Neural cell (in vitro differentiated cells): ENCODE measurements at regions not wholly inside any gene's neighbourhood (a gene's known extent, or its start where the extent isn't known, plus 50 kb on each side); places are given as distances from the start of the nearest gene placed in this dataset.

ENCODE experiments used
- H2AFZ ChIP-seq: fragments of 200-600, 300-800 bp; sonication (generic), shearing (Covaris generic); 2 replicates; pipeline ENCODE4 v1.6.0; 2014; ENCODE audit warnings: low read depth, mild to moderate bottlenecking, antibody characterized with exemption, low read length, moderate library complexity
- H3F3A ChIP-seq: fragments of 200-600 bp; shearing (Covaris generic); 2 replicates; pipeline ENCODE4 v1.6.1; 2016; ENCODE audit warnings: mild to moderate bottlenecking, moderate library complexity, mixed read lengths, antibody characterized with exemption, low read length; ENCODE audit not compliant: insufficient read depth, poor library complexity, severe bottlenecking
- H3K27ac ChIP-seq: fragments of 200-600, 300-800 bp; sonication (generic), shearing (Covaris generic); 2 replicates; pipeline ENCODE4 v1.5.1; 2014; ENCODE audit warnings: mild to moderate bottlenecking, low read length, moderate library complexity
- H3K27me3 ChIP-seq: fragments of 300-800, 200-600 bp; sonication (generic), shearing (Covaris generic); 2 replicates; pipeline ENCODE4 v1.6.0; 2014; ENCODE audit warnings: mild to moderate bottlenecking, low read depth, low read length, moderate library complexity; ENCODE audit not compliant: insufficient read depth
- H3K36me3 ChIP-seq: fragments of 300-800, 200-600 bp; sonication (generic), shearing (Covaris generic); 2 replicates; pipeline ENCODE4 v1.5.1; 2014; ENCODE audit warnings: mild to moderate bottlenecking, antibody characterized with exemption, low read length, moderate library complexity; ENCODE audit not compliant: insufficient read depth
- H3K4me2 ChIP-seq: fragments of 300-800, 200-600 bp; sonication (generic), shearing (Covaris generic); 2 replicates; pipeline ENCODE4 v1.6.0; 2014; ENCODE audit warnings: mild to moderate bottlenecking, low read length
- H3K4me3 ChIP-seq: fragments of 300-800, 200-600 bp; sonication (generic), shearing (Covaris generic); 2 replicates; pipeline ENCODE4 v1.5.1; 2014; ENCODE audit warnings: mild to moderate bottlenecking, low read length, moderate library complexity
- H3K79me2 ChIP-seq: fragments of 200-600 bp; shearing (Covaris generic); replicated peaks from 2 replicates; pipeline ENCODE4 v1.6.0; 2014; ENCODE audit warnings: mild to moderate bottlenecking, low read length, moderate library complexity; ENCODE audit not compliant: insufficient read depth
- H3K9ac ChIP-seq: fragments of 300-800, 200-600 bp; sonication (generic), shearing (Covaris generic); 2 replicates; pipeline ENCODE4 v1.6.1; 2016; ENCODE audit warnings: mild to moderate bottlenecking, low read length, mixed read lengths
- H3K9me2 ChIP-seq: fragments of 200-600 bp; shearing (Covaris generic); 2 replicates; pipeline ENCODE4 v1.6.1; 2016; ENCODE audit warnings: mild to moderate bottlenecking, low read length, mixed read lengths; ENCODE audit not compliant: insufficient read depth
- H3K9me3 ChIP-seq: fragments of 200-600, 300-800 bp; sonication (generic), shearing (Covaris generic); 2 replicates; pipeline ENCODE4 v1.6.1; 2016; ENCODE audit warnings: mild to moderate bottlenecking, mixed run types, low read length, moderate library complexity, mixed read lengths
- H4K20me1 ChIP-seq: fragments of 200-600 bp; shearing (Covaris generic); 2 replicates; pipeline ENCODE4 v1.6.1; 2016; ENCODE audit warnings: mild to moderate bottlenecking, mixed run types; ENCODE audit not compliant: insufficient read depth
- EP300 ChIP-seq: fragments of 450-650 bp; conservative IDR thresholded peaks from 2 replicates; pipeline ENCODE4 v1.6.1; 2014; ENCODE audit warnings: antibody characterized with exemption, mild to moderate bottlenecking, moderate library complexity; ENCODE audit not compliant: poor library complexity, severe bottlenecking
- EZH2 ChIP-seq: fragments of 200-600, 300-800 bp; shearing (Covaris generic), sonication (generic); IDR thresholded peaks from 2 replicates; pipeline ENCODE4 v1.6.1; 2014; ENCODE audit warnings: antibody characterized with exemption, low read length, borderline replicate concordance, mild to moderate bottlenecking; ENCODE audit not compliant: insufficient read depth, poor library complexity, severe bottlenecking
- MXI1 ChIP-seq: fragments of 450-650 bp; conservative IDR thresholded peaks from 2 replicates; pipeline ENCODE4 v1.6.1; 2014; ENCODE audit warnings: antibody characterized with exemption, mild to moderate bottlenecking; ENCODE audit not compliant: poor library complexity, severe bottlenecking
- POLR2AphosphoS5 ChIP-seq: IDR thresholded peaks from 2 replicates; pipeline ENCODE4 v1.6.1; 2012
- RAD21 ChIP-seq: fragments of 450-650 bp; conservative IDR thresholded peaks from 2 replicates; pipeline ENCODE4 v1.6.1; 2014; ENCODE audit warnings: antibody characterized with exemption, mild to moderate bottlenecking, moderate library complexity
- SMC3 ChIP-seq: fragments of 450-650 bp; conservative IDR thresholded peaks from 2 replicates; pipeline ENCODE4 v1.6.1; 2014; ENCODE audit warnings: antibody characterized with exemption, mild to moderate bottlenecking, moderate library complexity; ENCODE audit not compliant: poor library complexity
- TAF1 ChIP-seq: IDR thresholded peaks from 2 replicates; pipeline ENCODE4 v1.6.1; 2012; ENCODE audit warnings: low read depth
- TF ChIP-seq, protein P1 (sequence below): fragments of 450-650 bp; IDR thresholded peaks from 2 replicates; pipeline ENCODE4 v1.5.1; 2014; ENCODE audit warnings: antibody characterized with exemption, mild to moderate bottlenecking, moderate library complexity; ENCODE audit not compliant: poor library complexity, severe bottlenecking
- TF ChIP-seq, protein P2 (sequence below): IDR thresholded peaks from 2 replicates; pipeline ENCODE4 v1.6.1; 2012; ENCODE audit warnings: borderline replicate concordance

- no peak for TF ChIP-seq TAF1
- TF ChIP-seq EP300: no peak
- TF ChIP-seq RAD21: no peak
- TF ChIP-seq, protein P1, sequence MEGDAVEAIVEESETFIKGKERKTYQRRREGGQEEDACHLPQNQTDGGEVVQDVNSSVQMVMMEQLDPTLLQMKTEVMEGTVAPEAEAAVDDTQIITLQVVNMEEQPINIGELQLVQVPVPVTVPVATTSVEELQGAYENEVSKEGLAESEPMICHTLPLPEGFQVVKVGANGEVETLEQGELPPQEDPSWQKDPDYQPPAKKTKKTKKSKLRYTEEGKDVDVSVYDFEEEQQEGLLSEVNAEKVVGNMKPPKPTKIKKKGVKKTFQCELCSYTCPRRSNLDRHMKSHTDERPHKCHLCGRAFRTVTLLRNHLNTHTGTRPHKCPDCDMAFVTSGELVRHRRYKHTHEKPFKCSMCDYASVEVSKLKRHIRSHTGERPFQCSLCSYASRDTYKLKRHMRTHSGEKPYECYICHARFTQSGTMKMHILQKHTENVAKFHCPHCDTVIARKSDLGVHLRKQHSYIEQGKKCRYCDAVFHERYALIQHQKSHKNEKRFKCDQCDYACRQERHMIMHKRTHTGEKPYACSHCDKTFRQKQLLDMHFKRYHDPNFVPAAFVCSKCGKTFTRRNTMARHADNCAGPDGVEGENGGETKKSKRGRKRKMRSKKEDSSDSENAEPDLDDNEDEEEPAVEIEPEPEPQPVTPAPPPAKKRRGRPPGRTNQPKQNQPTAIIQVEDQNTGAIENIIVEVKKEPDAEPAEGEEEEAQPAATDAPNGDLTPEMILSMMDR: no peak
- no peak for TF ChIP-seq POLR2AphosphoS5
- TF ChIP-seq, protein P2, sequence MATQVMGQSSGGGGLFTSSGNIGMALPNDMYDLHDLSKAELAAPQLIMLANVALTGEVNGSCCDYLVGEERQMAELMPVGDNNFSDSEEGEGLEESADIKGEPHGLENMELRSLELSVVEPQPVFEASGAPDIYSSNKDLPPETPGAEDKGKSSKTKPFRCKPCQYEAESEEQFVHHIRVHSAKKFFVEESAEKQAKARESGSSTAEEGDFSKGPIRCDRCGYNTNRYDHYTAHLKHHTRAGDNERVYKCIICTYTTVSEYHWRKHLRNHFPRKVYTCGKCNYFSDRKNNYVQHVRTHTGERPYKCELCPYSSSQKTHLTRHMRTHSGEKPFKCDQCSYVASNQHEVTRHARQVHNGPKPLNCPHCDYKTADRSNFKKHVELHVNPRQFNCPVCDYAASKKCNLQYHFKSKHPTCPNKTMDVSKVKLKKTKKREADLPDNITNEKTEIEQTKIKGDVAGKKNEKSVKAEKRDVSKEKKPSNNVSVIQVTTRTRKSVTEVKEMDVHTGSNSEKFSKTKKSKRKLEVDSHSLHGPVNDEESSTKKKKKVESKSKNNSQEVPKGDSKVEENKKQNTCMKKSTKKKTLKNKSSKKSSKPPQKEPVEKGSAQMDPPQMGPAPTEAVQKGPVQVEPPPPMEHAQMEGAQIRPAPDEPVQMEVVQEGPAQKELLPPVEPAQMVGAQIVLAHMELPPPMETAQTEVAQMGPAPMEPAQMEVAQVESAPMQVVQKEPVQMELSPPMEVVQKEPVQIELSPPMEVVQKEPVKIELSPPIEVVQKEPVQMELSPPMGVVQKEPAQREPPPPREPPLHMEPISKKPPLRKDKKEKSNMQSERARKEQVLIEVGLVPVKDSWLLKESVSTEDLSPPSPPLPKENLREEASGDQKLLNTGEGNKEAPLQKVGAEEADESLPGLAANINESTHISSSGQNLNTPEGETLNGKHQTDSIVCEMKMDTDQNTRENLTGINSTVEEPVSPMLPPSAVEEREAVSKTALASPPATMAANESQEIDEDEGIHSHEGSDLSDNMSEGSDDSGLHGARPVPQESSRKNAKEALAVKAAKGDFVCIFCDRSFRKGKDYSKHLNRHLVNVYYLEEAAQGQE: no peak
- TF ChIP-seq SMC3: no peak
- no peak for TF ChIP-seq MXI1
- TF ChIP-seq EZH2: no peak
- peaks cover 9% of the 10 kb centered on the region for H3K9me3 ChIP-seq
- H3F3A ChIP-seq: no peaks in the 10 kb centered on the region
- no peak overlapping the region for H3K4me2 ChIP-seq
- H3K36me3 ChIP-seq: no peaks in the 10 kb centered on the region
- H3K27me3 ChIP-seq: no peaks in the 10 kb centered on the region
- no peak overlapping the region for H3K4me3 ChIP-seq
- H4K20me1 ChIP-seq: no peaks in the 10 kb centered on the region
- H2AFZ ChIP-seq: no peak overlapping the region
- no peak overlapping the region for H3K9ac ChIP-seq
- no peak overlapping the region for H3K27ac ChIP-seq
- no peaks in the 10 kb centered on the region for H3K79me2 ChIP-seq
- no peaks in the 10 kb centered on the region for H3K9me2 ChIP-seq
Measured at GRCh38 chr3:191809326-191809949, 348.5 kb downstream of the PYDC2 start.

GRCh38 chr3:191813245-191813644, 352.3 kb downstream of the PYDC2 start:
- H3K4me2 ChIP-seq: no peak overlapping the region
- H3K36me3 ChIP-seq: no peaks in the 10 kb centered on the region
- no peak overlapping the region for H3K4me3 ChIP-seq
- peaks cover 9% of the 10 kb centered on the region for H3K9me3 ChIP-seq
- no peak overlapping the region for H2AFZ ChIP-seq
- H3K79me2 ChIP-seq: no peaks in the 10 kb centered on the region
- no peaks in the 10 kb centered on the region for H4K20me1 ChIP-seq
- no peaks in the 10 kb centered on the region for H3K27me3 ChIP-seq
- no peaks in the 10 kb centered on the region for H3K9me2 ChIP-seq
- TF ChIP-seq, protein P2: no peak
- TF ChIP-seq EP300 (no peak), RAD21 (no peak), TAF1 (no peak)
- TF ChIP-seq, protein P1: no peak
- H3F3A ChIP-seq: no peaks in the 10 kb centered on the region
- no peak overlapping the region for H3K27ac ChIP-seq
- no peak overlapping the region for H3K9ac ChIP-seq
